ENCODE measurements at regions not wholly inside any gene's neighbourhood (a gene's known extent, or its start where the extent isn't known, plus 50 kb on each side); places are given as distances from the start of the nearest gene placed in this dataset.
"Not testable (repeated sequence)": the region's sequence is repeated elsewhere in the genome, so short reads cannot be mapped to it uniquely, and the experiment has no call there.

- no peak for DNase-seq
Observed at GRCh38 chr2:105489168-105489878, 90.5 kb upstream of the FHL2 start.

DNA sequence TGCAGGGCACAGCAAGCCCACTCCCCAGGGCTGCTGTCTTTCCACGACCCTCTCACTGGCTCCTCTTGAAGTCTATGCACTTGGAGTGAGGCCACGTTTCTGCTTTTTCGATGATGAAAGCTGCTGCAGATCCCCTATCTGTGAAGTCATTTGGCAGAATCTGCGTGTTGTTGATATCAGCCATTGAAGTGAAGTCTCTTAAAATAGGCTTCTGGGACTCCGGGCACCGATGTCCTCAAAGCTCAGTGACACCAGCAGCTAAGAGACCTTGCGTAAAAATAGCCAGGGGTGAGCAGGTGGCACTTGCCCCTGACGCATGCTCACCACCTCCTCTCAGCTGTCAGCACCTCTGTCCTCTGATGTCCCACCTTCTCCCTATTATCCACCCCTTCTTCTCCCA, 89.4 kb upstream of the FHL2 start:
- DNase-seq: no peak

- no peak for DNase-seq
Observed at GRCh38 chr2:105487142-105488069, 88.6 kb upstream of the FHL2 start.

GRCh38 chr2:105486762-105487141, 87.9 kb upstream of the FHL2 start:
- DNase-seq: no peak

DNA sequence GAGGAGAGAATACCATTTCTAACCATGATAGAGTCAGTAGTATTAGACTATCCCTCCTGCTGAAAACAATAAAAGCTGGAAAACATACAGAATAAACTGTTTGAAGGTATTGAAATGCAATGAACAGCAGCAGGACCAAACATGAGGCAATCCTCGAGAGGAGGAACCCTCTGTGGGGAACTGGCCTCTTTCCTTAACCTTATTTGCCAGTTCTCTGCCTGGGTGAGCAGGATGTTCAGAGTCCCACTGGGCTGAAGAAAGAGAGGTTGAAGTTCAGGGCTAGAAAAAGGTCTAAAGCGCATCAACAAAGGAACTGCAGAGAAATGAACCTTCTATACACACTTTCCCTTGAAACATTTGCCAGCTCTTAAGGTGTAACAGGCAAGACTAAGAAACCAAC, 79.8 kb upstream of the FHL2 start:
- no peak for DNase-seq

- not testable (repeated sequence) for DNase-seq
Observed at GRCh38 chr2:105477050-105477620, 78.3 kb upstream of the FHL2 start.

GRCh38 chr2:105473011-105473410, 74.2 kb upstream of the FHL2 start:
- no peak for DNase-seq

GRCh38 chr2:105470979-105471378, 72.1 kb upstream of the FHL2 start:
- no peak for DNase-seq

- no peak for DNase-seq
Observed at GRCh38 chr2:105469781-105470180, 70.9 kb upstream of the FHL2 start.

DNA sequence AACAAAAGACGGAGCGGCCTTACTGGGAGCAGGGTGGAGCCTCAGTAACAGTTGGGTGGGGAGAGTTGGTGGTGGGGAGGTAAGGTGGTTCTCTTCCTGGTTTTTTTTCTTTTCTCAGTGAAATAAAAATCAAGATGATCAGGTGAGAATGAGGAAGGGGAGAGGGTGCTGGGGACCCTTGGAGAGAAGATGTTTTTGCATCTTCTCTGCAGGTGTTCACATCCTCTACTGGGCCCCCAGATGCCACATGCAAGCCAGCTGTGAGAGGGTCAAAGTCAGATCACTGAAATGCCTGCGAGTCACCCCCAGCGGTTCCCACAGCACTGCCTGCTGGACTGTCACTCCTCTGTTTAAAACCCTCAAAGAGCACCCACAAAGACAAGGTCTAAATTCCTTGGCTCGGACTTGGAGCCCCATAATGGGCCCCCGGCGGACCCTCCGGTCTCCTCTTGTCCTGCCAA, 69.8 kb upstream of the FHL2 start:
- no peak for DNase-seq

- no peak for DNase-seq
Observed at GRCh38 chr2:105464325-105464724, 65.5 kb upstream of the FHL2 start.

GRCh38 chr2:105460048-105460732, 61.3 kb upstream of the FHL2 start:
- no peak for DNase-seq

- no peak for DNase-seq
Observed at GRCh38 chr2:105458076-105458475, 59.2 kb upstream of the FHL2 start.

- no peak for DNase-seq
Observed at GRCh38 chr2:105455488-105456003, 56.7 kb upstream of the FHL2 start.

DNA sequence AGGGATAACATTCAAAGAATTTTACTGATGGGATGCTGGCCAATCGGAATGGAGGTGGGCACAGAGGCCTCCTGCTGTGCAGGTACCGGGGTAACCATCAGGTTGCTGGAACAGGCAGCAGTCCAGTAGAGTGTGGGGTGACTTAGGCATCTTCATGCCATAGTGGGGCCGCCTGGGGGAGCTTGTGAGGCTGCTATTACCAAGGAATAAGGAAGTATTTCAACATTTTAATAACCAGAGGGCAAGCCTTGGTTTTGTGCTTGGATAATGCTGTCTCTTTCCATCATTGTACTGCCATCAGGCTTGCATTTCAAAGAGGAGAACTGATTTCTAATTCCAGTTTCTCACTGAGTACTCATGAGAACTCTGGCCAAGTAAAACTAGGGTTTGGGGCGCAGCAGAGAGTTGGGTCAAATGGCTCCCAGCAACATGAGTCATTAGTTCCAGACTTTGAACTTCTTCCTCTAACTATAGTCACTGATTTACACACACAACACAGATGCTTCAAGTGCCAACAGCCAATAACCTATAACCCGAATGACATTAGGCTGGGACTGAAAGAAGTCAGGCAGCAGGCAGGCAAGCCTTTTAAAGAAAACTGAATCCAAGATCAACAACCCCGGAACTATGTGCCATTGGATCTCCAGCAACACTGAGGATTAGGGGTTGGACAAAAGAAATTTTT, 56.1 kb upstream of the FHL2 start:
- DNase-seq: no peak

DNA sequence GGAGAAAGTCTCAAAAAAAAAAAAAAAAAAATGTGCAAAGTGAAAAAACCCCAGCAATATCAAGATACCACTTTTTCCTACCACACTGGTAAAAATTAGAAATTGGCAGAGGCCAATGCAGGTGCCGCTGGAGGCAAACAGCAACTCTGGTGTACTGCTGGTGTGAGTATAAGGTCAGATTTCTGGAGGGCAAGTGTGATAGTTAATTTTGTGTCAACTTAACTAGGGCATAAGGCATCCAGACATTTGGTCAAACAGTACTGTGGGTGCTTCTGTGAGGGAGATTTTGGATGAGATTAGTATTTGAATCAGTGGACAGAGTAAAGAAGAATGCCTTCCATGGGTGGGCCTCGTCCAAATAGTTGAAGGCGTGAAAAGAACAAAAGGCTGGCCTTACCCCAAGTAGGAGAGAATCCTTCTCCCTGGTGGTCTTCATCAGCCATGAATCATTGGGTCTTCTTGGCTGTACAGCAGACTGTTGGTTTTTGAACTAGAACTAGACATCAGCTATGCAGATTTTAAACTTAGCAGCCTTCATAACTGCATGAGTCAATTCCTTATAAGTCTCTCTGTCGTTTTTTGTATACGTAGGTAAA, 52.8 kb upstream of the FHL2 start:
- no peak for DNase-seq

DNA sequence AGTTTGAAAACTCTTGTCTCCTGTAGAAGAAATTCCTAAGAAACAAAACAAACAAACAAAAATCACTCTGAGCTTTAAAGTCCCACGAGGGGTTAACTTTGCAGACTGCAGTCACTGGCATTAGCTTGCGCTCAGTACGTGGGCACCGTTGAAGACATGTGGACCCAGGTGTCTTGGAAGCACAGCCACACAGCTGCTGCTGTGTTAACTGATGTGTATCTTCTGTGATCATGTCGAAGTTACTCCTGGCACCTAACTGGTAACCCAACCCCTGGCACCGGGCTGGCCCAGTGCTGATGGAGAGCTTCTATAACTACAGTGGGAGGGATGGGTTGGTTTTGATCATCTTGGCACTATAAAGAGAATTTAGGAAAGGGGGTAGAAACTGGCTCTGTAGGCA, 51.6 kb upstream of the FHL2 start:
- DNase-seq: no peak

GRCh38 chr2:105449076-105449475, 50.2 kb upstream of the FHL2 start:
- DNase-seq: no peak
